ENCODE measurements at regions not wholly inside any gene's neighbourhood (a gene's known extent, or its start where the extent isn't known, plus 50 kb on each side); places are given as distances from the start of the nearest gene placed in this dataset.

GRCh38 chr18:67192535-67192934 lies 324.0 kb downstream of the DSEL start:
- Histone ChIP-seq H3K4ac (replicated peaks; ENCODE audit: insufficient read length, low read depth, low read length) (no peak overlapping the region), H3K4me2 (ENCODE audit: insufficient read depth in 1 of 2, low read depth in 2 of 2, low read length in 2 of 2) (no peak overlapping the region), H3K23ac (ENCODE audit: insufficient read length) (no peak overlapping the region), H2BK5ac (ENCODE audit: low read depth, low read length) (no peak overlapping the region), H4K91ac (replicated peaks; ENCODE audit: insufficient read length, low read length) (no peak overlapping the region), H3K27ac (ENCODE audit: low read depth, low read length) (no peak overlapping the region), H3K27me3 (replicated peaks in 1 of 4; ENCODE audit: control insufficient read depth in 3 of 4, extremely low read depth in 1 of 4, insufficient read depth in 3 of 4, low read length in 3 of 4) (no peaks in the 10 kb centered on the region), H2BK120ac (replicated peaks; ENCODE audit: low read depth, low read length) (no peak overlapping the region), H3K36me3 (ENCODE audit: control insufficient read depth in 2 of 4, insufficient read depth in 4 of 4, low read length in 3 of 4) (no peaks in the 10 kb centered on the region), H4K8ac (ENCODE audit: extremely low read depth, insufficient read depth, low read length) (no peak overlapping the region), H3K4me3 (ENCODE audit: extremely low read depth in 1 of 4, insufficient read depth in 2 of 4, low read depth in 3 of 4, low read length in 4 of 4) (no peak overlapping the region), H2BK15ac (ENCODE audit: low read length) (no peak overlapping the region), H2BK20ac (ENCODE audit: low read length) (no peak overlapping the region), H3K79me2 (ENCODE audit: control insufficient read depth in 1 of 2, insufficient read depth in 2 of 2, low read length in 2 of 2) (no peaks in the 10 kb centered on the region), H3K4me1 (replicated peaks in 1 of 4; ENCODE audit: control insufficient read depth in 3 of 4, insufficient read depth in 4 of 4, low read length in 3 of 4) (no peaks in the 10 kb centered on the region), H3K23me2 (ENCODE audit: low read depth, low read length) (no peaks in the 10 kb centered on the region), H4K5ac (ENCODE audit: insufficient read length, low read depth, low read length) (no peak overlapping the region), H3K56ac (replicated peaks; ENCODE audit: insufficient read length, low read depth, low read length) (no peak overlapping the region), H2AK5ac (ENCODE audit: low read depth, low read length) (no peak overlapping the region), H2BK12ac (ENCODE audit: low read depth, low read length) (no peak overlapping the region), H3K9ac (replicated peaks in 1 of 4; ENCODE audit: extremely low read depth in 1 of 4, low read depth in 3 of 4, low read length in 3 of 4) (no peak overlapping the region), H4K20me1 (replicated peaks in 1 of 2; ENCODE audit: control insufficient read depth in 1 of 2, insufficient read depth in 2 of 2, low read length in 2 of 2) (no peaks in the 10 kb centered on the region), H3K79me1 (ENCODE audit: low read depth, low read length) (no peaks in the 10 kb centered on the region), H3K14ac (ENCODE audit: insufficient read length) (no peak overlapping the region), H3K9me3 (ENCODE audit: insufficient read depth in 2 of 2, low read depth in 1 of 2, low read length in 1 of 2) (no peaks in the 10 kb centered on the region), H3K18ac (ENCODE audit: extremely low read depth, low read length) (no peak overlapping the region), H2AFZ (ENCODE audit: low read length) (no peak overlapping the region)
- CTCF ChIA-PET (ENCODE audit: partially characterized antibody), result no interaction called here
- TF ChIP-seq ZNF274 (IDR thresholded peaks at IDR 0.05; ENCODE audit: borderline replicate concordance, extremely low read depth, low read length) (no peak), MAX (IDR thresholded peaks at IDR 0.05) (no peak), CEBPB (IDR thresholded peaks at IDR 0.05; ENCODE audit: low read depth, low read length) (no peak), RXRA (IDR thresholded peaks at IDR 0.05; ENCODE audit: insufficient read depth, low read depth, low read length) (no peak), CBX5 (IDR thresholded peaks at IDR 0.05; ENCODE audit: low read depth, low read length) (no peak), KDM4A (IDR thresholded peaks at IDR 0.05; ENCODE audit: low read depth, low read length, severe bottlenecking) (no peak), CHD1 (IDR thresholded peaks at IDR 0.05; ENCODE audit: low read depth, low read length) (no peak), TAF7 (optimal IDR thresholded peaks at IDR 0.05; ENCODE audit: borderline replicate concordance, low read depth, low read length) (no peak), TEAD4 (IDR thresholded peaks at IDR 0.05; ENCODE audit: low read depth, low read length) (no peak), FOSL1 (IDR thresholded peaks at IDR 0.05; ENCODE audit: insufficient read depth, low read depth, low read length) (no peak), RAD21 (IDR thresholded peaks at IDR 0.05 in 1 of 2, conservative IDR thresholded peaks at IDR 0.05 in 1 of 2; ENCODE audit: low read depth in 2 of 2, low read length in 2 of 2) (no peak)
- POLR2A ChIA-PET (ENCODE audit: partially characterized antibody), result no interaction called here
- no peak for DNase-seq (ENCODE audit: low read depth in 1 of 2, low spot score in 2 of 2)
- 90% methylated on average over 5 of the region's 5 CpGs; no CpG with 5 or more reads in 1 of the 2 experiments for WGBS, 2 experiments (ENCODE audit: extremely low coverage in 1 of 2, insufficient coverage in 1 of 2, insufficient read length in 1 of 2, insufficient replicate concordance in 2 of 2, low coverage in 1 of 2, low lambda C conversion rate in 2 of 2, missing lambda C conversion rate in 1 of 2)
- FAIRE-seq, result no peak

All from H1 (cell line).